Putamen (tissue), 1 donor: ENCODE measurements at regions not wholly inside any gene's neighbourhood (a gene's known extent, or its start where the extent isn't known, plus 50 kb on each side); places are given as distances from the start of the nearest gene placed in this dataset.

Source experiments
- DNase-seq: peaks from one replicate; pipeline ENCODE4 v3.0.0-alpha.2; 2016; ENCODE audit warnings: low spot score

GRCh38 chr5:74916831-74917710 lies 50.9 kb upstream of the FAM169A start:
- no peak for DNase-seq
